ENCODE measurements at regions not wholly inside any gene's neighbourhood (a gene's known extent, or its start where the extent isn't known, plus 50 kb on each side); places are given as distances from the start of the nearest gene placed in this dataset.

DNA sequence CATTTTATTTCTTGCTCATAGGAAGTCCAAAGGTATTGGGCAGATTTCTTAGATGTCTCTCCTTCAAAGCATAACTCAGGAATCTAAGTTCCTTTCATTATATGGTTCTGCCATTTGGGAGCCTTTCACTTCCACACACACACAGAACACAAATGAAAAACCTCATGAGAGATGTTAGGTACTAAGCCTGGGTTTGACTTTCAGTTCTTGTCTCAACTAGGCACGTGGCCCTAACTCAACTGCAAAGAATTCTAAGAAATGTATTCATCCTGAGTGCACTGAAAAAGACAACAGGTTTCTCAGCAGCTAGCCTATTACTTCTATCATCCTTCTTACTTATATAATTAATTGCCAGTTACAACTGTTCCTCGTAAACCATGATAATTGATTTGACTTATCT lies 190.0 kb upstream of the SAMSN1 start:
- DNase-seq (ENCODE audit: low spot score) (no peak), ATAC-seq (ENCODE audit: insufficient number of reproducible peaks, low FRiP score, low read depth) (no peak)
- TF ChIP-seq, protein P1, sequence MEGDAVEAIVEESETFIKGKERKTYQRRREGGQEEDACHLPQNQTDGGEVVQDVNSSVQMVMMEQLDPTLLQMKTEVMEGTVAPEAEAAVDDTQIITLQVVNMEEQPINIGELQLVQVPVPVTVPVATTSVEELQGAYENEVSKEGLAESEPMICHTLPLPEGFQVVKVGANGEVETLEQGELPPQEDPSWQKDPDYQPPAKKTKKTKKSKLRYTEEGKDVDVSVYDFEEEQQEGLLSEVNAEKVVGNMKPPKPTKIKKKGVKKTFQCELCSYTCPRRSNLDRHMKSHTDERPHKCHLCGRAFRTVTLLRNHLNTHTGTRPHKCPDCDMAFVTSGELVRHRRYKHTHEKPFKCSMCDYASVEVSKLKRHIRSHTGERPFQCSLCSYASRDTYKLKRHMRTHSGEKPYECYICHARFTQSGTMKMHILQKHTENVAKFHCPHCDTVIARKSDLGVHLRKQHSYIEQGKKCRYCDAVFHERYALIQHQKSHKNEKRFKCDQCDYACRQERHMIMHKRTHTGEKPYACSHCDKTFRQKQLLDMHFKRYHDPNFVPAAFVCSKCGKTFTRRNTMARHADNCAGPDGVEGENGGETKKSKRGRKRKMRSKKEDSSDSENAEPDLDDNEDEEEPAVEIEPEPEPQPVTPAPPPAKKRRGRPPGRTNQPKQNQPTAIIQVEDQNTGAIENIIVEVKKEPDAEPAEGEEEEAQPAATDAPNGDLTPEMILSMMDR (IDR thresholded peaks at IDR 0.05): no peak
- Histone ChIP-seq H3K27me3 (replicated peaks; ENCODE audit: insufficient read depth) (no peaks in the 10 kb centered on the region), H3K36me3 (no peaks in the 10 kb centered on the region), H3K4me3 (no peak overlapping the region), H3K27ac (no peak overlapping the region), H3K9me3 (no peaks in the 10 kb centered on the region), H3K4me1 (ENCODE audit: control insufficient read depth in 1 of 2, low read depth in 2 of 2) (no peaks in the 10 kb centered on the region)

GRCh38 chr21:14734833-14735232 lies 188.7 kb upstream of the SAMSN1 start:
- no peak overlapping the region for H3K4me3 ChIP-seq
- TF ChIP-seq, protein P1 (IDR thresholded peaks at IDR 0.05): no peak
- no peaks in the 10 kb centered on the region for H3K36me3 ChIP-seq
- DNase-seq (ENCODE audit: low spot score) (no peak), ATAC-seq (ENCODE audit: insufficient number of reproducible peaks, low FRiP score, low read depth) (no peak)
- H3K27ac ChIP-seq: no peak overlapping the region
- H3K27me3 ChIP-seq (replicated peaks; ENCODE audit: insufficient read depth): no peaks in the 10 kb centered on the region
- H3K4me1 ChIP-seq (ENCODE audit: control insufficient read depth in 1 of 2, low read depth in 2 of 2): no peaks in the 10 kb centered on the region
- H3K9me3 ChIP-seq: no peaks in the 10 kb centered on the region

- no peak for ATAC-seq (ENCODE audit: insufficient number of reproducible peaks, low FRiP score, low read depth)
- Histone ChIP-seq H3K9me3 (no peaks in the 10 kb centered on the region), H3K27me3 (replicated peaks; ENCODE audit: insufficient read depth) (no peaks in the 10 kb centered on the region), H3K27ac (no peak overlapping the region), H3K4me3 (no peak overlapping the region), H3K4me1 (ENCODE audit: control insufficient read depth in 1 of 2, low read depth in 2 of 2) (no peaks in the 10 kb centered on the region), H3K36me3 (no peaks in the 10 kb centered on the region)
- TF ChIP-seq, protein P1 (IDR thresholded peaks at IDR 0.05): no peak
- no peak for DNase-seq (ENCODE audit: low spot score)
These were observed 188.1 kb upstream of the SAMSN1 start for GRCh38 chr21:14734191-14734590.

DNA sequence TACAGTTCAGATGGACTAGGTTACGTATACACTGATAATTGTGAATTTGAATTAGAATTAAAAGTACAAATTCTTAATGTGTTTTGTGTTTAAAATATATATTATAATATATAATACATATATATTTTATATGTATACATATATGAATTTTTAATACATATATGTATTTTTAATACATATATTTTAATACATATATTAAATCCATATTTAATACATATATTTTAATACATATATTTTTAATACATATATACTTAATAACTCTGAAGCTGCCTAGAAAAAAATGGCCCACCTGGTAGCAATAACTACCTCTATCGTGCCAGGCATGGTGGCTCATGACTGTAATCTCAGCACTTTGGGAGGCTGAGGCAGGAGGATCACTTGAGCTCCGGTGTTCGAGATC lies 179.1 kb upstream of the SAMSN1 start:
- Histone ChIP-seq H3K4me1 (ENCODE audit: control insufficient read depth in 1 of 2, low read depth in 2 of 2) (no peaks in the 10 kb centered on the region), H3K27me3 (replicated peaks; ENCODE audit: insufficient read depth) (no peaks in the 10 kb centered on the region), H3K36me3 (no peaks in the 10 kb centered on the region), H3K4me3 (no peak overlapping the region), H3K27ac (no peak overlapping the region), H3K9me3 (no peaks in the 10 kb centered on the region)
- ATAC-seq (ENCODE audit: insufficient number of reproducible peaks, low FRiP score, low read depth) (no peak), DNase-seq (ENCODE audit: low spot score) (no peak)
- TF ChIP-seq, protein P1 (IDR thresholded peaks at IDR 0.05): no peak

- no peak overlapping the region for H3K4me3 ChIP-seq
- DNase-seq (ENCODE audit: low spot score): no peak
- H3K36me3 ChIP-seq: no peaks in the 10 kb centered on the region
- no peaks in the 10 kb centered on the region for H3K4me1 ChIP-seq (ENCODE audit: control insufficient read depth in 1 of 2, low read depth in 2 of 2)
- no peaks in the 10 kb centered on the region for H3K9me3 ChIP-seq
- TF ChIP-seq, protein P1 (IDR thresholded peaks at IDR 0.05): no peak
- H3K27ac ChIP-seq: no peak overlapping the region
- no peak for ATAC-seq (ENCODE audit: insufficient number of reproducible peaks, low FRiP score, low read depth)
- no peaks in the 10 kb centered on the region for H3K27me3 ChIP-seq (replicated peaks; ENCODE audit: insufficient read depth)
These were observed 176.8 kb upstream of the SAMSN1 start for GRCh38 chr21:14722841-14723483.
